Left renal pelvis (tissue), 4 donors: ENCODE measurements at regions not wholly inside any gene's neighbourhood (a gene's known extent, or its start where the extent isn't known, plus 50 kb on each side); places are given as distances from the start of the nearest gene placed in this dataset.

Experiments used
- DNase-seq, 4 donors: peaks; one replicate each; pipeline ENCODE4 v3.0.0-alpha.2; 2013; ENCODE audit warnings: low read depth in 4 of 4, low spot score in 3 of 4

DNA sequence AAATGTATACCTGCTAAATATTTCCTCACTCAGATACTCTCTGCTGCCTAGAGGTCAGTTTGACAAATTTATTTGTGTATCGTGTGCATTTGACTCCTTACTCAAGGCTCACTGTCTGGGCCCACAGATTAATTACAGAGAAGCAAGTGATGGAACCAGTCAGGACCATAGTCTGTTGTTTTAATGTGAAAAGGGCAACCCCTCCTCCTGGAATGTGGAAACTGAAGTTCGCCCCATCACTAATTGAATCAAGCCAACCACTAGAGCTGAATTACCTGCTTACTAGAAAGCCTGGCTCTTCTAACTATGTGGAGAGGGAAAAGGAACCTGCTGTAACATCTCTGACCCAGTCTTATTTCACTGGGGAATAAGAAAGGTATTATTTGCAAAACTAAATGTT is 199.9 kb upstream of the KRR1 start:
- DNase-seq = no peak

GRCh38 chr12:75710361-75711069 is 199.1 kb upstream of the KRR1 start:
- no peak for DNase-seq

- DNase-seq = no peak
These were observed 198.1 kb upstream of the KRR1 start for GRCh38 chr12:75709503-75709902.

- no peak for DNase-seq
These were observed 197.4 kb upstream of the KRR1 start for GRCh38 chr12:75708802-75709201.

DNA sequence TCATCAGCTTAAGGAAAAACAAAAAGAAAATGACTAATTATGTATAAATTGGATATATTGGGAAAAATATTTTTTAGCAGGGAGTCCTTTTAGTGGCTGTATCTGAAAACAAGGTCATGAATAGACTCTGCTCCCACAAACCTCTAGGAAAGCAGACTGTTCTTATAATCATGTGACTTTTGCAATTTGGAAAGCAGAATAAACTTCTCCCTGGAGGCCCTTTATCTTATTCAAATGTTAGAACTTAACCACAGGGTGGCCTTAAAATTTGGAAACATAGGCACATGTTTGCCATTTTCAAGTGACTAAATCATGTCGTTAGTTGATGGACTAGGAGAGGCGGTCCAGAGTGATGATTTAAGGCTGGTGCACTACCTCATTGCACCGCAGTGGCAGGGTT is 196.6 kb upstream of the KRR1 start:
- DNase-seq = no peak

DNA sequence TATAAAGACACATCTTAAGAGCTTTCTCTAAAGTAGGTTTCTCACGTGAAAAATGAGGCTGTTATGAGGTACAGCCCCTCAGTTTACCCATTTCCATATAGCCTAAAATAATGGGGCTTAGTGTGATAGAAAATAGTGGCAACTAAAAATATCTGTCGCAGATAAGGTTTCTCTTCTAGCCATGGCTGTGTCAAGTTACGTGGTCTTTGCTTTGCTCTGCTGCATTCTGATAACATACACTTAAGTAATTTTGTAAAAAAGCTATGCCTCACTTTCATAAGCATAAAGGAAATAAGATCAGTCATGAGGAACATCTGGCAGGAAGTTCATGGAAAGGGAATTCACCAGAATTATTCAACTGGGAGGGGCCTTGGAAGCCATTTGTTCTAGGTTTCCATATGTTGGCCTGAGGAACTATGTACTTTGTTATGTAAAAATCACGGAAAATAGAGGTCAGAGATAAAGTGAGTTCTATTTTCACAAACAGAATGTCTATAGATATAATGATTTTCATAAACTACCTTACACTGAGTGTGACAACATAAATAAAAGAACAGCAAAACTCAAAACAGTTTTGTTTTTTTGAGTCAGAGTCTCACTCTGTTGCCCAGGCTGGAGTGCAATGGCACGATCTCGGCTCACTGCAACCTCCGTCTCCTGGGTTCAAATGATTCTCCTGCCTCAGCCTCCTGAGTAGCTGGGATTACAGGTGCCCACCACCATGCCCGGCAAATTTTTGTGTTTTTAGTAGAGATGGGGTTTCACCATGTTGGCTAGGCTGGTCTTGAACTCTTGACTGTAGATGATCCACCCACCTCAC is 195.6 kb upstream of the KRR1 start:
- no peak for DNase-seq

DNA sequence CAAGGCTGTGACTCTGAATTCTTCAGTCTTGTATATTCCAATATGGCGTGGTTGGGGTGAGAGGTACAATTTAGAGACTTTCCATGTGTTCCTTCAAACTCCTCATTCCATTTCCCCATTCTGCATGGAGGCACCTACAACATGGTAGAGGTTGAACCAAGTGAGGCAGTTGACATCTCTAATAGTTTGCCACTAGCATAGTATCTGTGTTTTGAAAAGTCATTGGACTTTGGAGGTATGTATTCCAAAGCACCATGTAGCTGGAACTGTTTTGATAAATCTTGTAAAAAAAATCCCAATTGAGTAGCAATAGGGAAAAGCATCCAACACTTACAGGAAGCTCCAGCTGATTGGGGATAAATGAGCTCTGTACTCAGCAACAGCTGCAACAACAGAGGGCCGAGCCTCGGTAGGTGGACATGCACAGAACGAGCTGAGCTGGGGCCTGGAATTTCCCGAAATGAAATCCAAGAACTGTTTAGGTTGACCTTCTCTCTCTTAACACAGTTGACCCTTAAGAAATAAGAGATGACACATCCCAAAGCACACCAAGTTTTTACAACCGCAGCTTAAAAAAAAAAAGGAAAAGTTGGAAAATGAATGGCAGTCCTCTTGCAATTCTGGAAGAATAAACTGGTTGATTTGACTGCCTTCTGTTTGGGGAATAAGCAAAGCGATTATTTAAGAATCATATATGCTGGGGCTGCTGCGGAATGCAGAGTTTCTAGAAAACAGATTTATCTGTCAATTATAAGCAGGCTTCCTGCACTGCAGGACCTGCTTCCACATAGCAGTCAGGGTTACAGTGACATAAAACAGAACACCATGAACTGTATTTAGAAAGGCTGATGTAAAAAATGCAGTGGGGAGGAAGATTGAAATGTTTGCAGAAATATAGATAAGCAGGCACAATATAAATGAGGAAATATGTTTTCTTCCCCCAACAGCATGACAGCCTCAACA is 194.6 kb upstream of the KRR1 start:
- peak; percentile 60 to 82 (median 74) for DNase-seq

DNA sequence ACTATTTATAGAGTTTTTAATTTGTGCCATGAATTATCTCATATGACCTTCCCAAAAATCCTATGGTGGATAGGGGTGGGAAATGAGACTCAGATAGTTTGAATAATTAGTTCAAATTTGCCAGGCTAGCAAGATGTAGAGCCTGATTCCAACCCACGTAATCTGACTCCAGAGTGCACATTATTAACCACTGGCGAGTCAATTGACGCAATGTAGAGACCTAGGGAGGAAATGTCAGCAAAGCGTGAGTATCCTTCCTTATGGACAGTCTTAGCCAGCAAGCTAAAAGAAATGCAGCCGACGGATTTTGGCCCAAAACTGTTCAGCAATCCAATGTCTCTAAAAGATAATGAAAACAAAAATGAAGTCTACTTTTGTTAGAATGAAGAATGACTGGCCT is 193.3 kb upstream of the KRR1 start:
- no peak for DNase-seq

GRCh38 chr12:75704208-75704607 is 192.8 kb upstream of the KRR1 start:
- DNase-seq = no peak

GRCh38 chr12:75703131-75703530 is 191.7 kb upstream of the KRR1 start:
- DNase-seq = no peak

- no peak for DNase-seq
These were observed 191.2 kb upstream of the KRR1 start for GRCh38 chr12:75702477-75703093.

DNA sequence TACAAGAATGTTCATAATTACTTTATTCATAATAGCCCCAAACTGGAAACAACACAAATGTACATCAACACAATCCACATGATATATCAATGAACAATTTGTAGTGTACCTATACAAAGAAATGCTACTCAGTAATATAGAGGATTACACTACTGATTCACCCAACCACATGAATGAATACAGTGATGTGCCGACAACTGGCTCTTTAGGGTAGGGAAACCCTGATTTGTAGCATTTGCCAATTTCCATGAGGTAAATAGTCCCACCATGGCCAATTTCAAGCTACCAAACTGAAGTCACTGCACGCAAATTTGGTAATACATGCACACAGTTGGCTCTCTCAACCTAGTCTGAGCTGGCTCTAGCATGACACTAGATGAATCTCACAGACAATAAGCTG is 190.4 kb upstream of the KRR1 start:
- DNase-seq = no peak

GRCh38 chr12:75699728-75700496 is 188.5 kb upstream of the KRR1 start:
- no peak for DNase-seq

DNA sequence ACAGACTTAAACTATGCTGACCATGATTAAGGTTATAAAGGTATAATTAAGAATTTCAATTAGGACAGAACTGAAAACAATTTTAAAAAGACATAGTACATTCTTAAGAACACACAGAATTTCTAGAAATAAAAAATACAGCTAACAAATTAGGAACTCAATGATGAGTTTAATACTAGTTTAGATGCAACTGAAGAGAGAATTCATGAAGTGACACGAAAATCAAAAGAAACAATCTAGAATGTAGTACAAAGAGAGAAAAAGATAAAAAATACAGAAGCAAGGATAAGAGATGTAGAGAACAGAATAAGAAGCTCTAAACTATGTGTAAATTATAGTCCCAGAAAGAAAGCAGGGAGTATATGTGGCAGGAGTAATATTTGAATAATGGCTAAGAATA is 187.8 kb upstream of the KRR1 start:
- DNase-seq = no peak

DNA sequence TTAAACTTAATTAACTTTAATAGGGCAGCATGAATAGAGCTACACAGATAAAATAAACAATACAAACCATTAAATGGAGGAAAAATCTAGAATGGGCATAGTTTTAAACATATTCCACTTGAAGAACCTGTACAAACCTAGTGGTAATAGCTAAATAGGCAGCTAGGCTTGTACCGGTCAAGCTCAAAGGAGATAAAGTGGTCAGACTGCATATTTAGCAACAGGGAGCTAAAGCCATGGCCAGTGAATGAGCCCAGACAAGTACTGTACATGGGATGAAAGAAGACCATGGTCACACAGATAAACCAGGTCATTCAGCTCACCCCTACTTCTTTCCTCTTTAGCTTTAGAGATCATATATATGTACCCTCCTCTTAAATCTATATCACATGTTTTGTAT is 186.6 kb upstream of the KRR1 start:
- DNase-seq = no peak

DNA sequence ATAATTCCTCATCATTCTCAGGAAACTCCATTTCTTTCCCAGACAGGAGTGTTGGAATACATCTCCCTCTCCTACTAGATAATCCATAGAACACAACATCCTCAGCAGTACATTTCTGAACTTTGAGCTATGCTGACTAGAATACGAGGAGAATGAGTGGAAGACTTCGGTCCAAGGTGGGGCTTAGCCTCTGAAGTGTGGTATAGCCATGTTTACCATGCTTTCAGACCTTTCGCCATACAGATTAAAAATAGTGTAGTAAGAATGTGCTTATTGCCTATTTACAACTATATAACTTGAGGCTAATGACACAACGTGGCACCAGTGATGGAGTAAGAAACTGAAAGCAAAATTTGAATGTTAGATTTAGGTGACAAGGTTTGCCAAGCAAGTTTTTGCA is 184.5 kb upstream of the KRR1 start:
- no peak for DNase-seq

DNA sequence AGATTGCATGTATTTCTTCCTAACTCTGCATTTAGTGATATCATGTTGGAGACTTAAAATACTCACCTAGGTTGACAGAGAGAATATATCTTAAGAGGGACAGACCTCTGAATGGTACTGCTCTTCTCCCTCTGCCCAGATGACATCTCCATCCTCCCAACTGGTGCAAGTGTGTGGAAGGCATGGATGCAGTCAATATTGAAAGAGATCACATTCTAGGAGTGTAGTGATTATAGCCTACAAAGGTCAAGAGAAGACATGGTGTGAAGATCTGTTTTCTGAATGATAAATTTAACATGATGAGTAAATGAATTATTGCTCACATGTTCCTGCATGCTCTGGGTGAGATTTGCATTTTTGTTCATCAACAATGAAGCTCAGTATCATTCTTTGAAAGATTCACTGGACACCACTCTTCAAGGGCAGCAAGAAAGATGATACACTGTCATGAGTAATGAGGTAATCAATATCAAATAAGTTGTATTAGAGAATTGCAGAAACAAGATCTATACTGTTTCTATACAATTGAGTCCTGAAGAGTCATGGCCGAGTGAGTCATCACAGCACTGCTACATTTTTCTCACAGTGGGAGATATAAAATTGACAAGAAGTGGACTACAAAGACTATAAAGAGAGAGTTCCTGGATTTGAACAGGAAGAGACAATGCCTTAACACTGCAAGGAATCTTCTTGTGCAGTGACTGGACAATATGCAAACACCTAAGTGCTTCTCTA is 183.3 kb upstream of the KRR1 start:
- DNase-seq = no peak

GRCh38 chr12:75692876-75693275 is 181.5 kb upstream of the KRR1 start:
- DNase-seq = no peak

- DNase-seq = no peak
These were observed 179.0 kb upstream of the KRR1 start for GRCh38 chr12:75690296-75690955.
